Endodermal cell (in vitro differentiated cells): ENCODE measurements at regions not wholly inside any gene's neighbourhood (a gene's known extent, or its start where the extent isn't known, plus 50 kb on each side); places are given as distances from the start of the nearest gene placed in this dataset.

Experiments used
- DNase-seq: peaks from one replicate; pipeline ENCODE4 v3.0.0-alpha.2; 2017
- H3K27ac ChIP-seq: 2 replicates; pipeline ENCODE4 v1.5.1; 2013; ENCODE audit warnings: mild to moderate bottlenecking, low read depth, low read length, moderate library complexity
- H3K27me3 ChIP-seq: 2 replicates; pipeline ENCODE4 v1.6.1; 2013; ENCODE audit warnings: mild to moderate bottlenecking, low read length, moderate library complexity; ENCODE audit not compliant: insufficient read depth, control insufficient read depth, poor library complexity, severe bottlenecking
- H3K36me3 ChIP-seq: 2 replicates; pipeline ENCODE4 v1.7.0; 2013; ENCODE audit warnings: mild to moderate bottlenecking, low read length, moderate library complexity; ENCODE audit not compliant: control insufficient read depth, insufficient read depth
- H3K4me1 ChIP-seq: one replicate; pipeline ENCODE4 v1.7.0; 2013; ENCODE audit warnings: low read length; ENCODE audit not compliant: control insufficient read depth, insufficient read depth
- H3K4me3 ChIP-seq: 2 replicates; pipeline ENCODE4 v1.5.1; 2013; ENCODE audit warnings: mild to moderate bottlenecking, low read length, moderate library complexity
- H3K9ac ChIP-seq: 2 replicates; pipeline ENCODE4 v1.6.1; 2013; ENCODE audit warnings: mild to moderate bottlenecking, low read length, moderate library complexity; ENCODE audit not compliant: poor library complexity, severe bottlenecking; ENCODE audit errors: extremely low read depth
- H3K9me3 ChIP-seq: 2 replicates; pipeline ENCODE4 v1.6.1; 2013; ENCODE audit warnings: mild to moderate bottlenecking, low read length, moderate library complexity; ENCODE audit not compliant: control insufficient read depth
- H3K27ac Mint-ChIP-seq: 2 replicates; pipeline ENCODE4 v1.8.0; 2020; ENCODE audit warnings: mixed read lengths
- H3K27me3 Mint-ChIP-seq: 2 replicates; pipeline ENCODE4 v1.8.0; 2021; ENCODE audit warnings: mild to moderate bottlenecking, mixed read lengths; ENCODE audit not compliant: insufficient read depth
- H3K36me3 Mint-ChIP-seq: 2 replicates; pipeline ENCODE4 v1.8.0; 2020; ENCODE audit warnings: low read depth, mixed read lengths
- H3K4me1 Mint-ChIP-seq: 2 replicates; pipeline ENCODE4 v1.8.0; 2020; ENCODE audit warnings: mixed read lengths
- H3K4me3 Mint-ChIP-seq: 2 replicates; pipeline ENCODE4 v1.8.0; 2020; ENCODE audit warnings: mild to moderate bottlenecking, moderate library complexity, mixed read lengths
- H3K9me3 Mint-ChIP-seq: 2 replicates; pipeline ENCODE4 v1.8.0; 2020; ENCODE audit warnings: mild to moderate bottlenecking, mixed read lengths
- WGBS, 2 experiments: methylation state at CpG; one replicate each; pipeline versions ENCODE4 v1.1.5 to v1.1.7; 2013; ENCODE audit warnings: missing lambda C conversion rate in 2 of 2, mixed read lengths in 1 of 2; ENCODE audit not compliant: insufficient coverage in 1 of 2, insufficient read length in 1 of 2; 5-methylcytosine and 5-hydroxymethylcytosine counted together
- TF ChIP-seq, protein P1 (sequence below): fragments of 200-600 bp; sonication (generic); conservative IDR thresholded peaks from 2 replicates; pipeline ENCODE4 v1.5.0; 2021; ENCODE audit warnings: antibody characterized with exemption, mild to moderate bottlenecking

GRCh38 chr12:102534899-102535298 is 54.5 kb upstream of the IGF1 start:
- peak; percentile 65 for DNase-seq
- Mint-ChIP-seq H3K27me3 (no peaks in the 10 kb centered on the region), H3K9me3 (no peaks in the 10 kb centered on the region), H3K4me1 (peaks cover 10% of the 10 kb centered on the region), H3K4me3 (no peak overlapping the region), H3K36me3 (no peaks in the 10 kb centered on the region), H3K27ac (no peak overlapping the region)
- no peaks in the 10 kb centered on the region for H3K36me3 ChIP-seq
- no peaks in the 10 kb centered on the region for H3K27me3 ChIP-seq
- WGBS, 2 experiments = 90 to 93% methylated on average over 6 to 13 of the region's 13 CpGs
- no peak overlapping the region for H3K9ac ChIP-seq
- H3K9me3 ChIP-seq = no peaks in the 10 kb centered on the region
- no peak overlapping the region for H3K27ac ChIP-seq
- no peak overlapping the region for H3K4me3 ChIP-seq
- H3K4me1 ChIP-seq = no peaks in the 10 kb centered on the region
- TF ChIP-seq, protein P1, sequence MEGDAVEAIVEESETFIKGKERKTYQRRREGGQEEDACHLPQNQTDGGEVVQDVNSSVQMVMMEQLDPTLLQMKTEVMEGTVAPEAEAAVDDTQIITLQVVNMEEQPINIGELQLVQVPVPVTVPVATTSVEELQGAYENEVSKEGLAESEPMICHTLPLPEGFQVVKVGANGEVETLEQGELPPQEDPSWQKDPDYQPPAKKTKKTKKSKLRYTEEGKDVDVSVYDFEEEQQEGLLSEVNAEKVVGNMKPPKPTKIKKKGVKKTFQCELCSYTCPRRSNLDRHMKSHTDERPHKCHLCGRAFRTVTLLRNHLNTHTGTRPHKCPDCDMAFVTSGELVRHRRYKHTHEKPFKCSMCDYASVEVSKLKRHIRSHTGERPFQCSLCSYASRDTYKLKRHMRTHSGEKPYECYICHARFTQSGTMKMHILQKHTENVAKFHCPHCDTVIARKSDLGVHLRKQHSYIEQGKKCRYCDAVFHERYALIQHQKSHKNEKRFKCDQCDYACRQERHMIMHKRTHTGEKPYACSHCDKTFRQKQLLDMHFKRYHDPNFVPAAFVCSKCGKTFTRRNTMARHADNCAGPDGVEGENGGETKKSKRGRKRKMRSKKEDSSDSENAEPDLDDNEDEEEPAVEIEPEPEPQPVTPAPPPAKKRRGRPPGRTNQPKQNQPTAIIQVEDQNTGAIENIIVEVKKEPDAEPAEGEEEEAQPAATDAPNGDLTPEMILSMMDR = no peak

GRCh38 chr12:102533483-102534215 is 53.3 kb upstream of the IGF1 start:
- TF ChIP-seq, protein P1 = no peak
- Mint-ChIP-seq H3K36me3 (no peaks in the 10 kb centered on the region), H3K9me3 (no peaks in the 10 kb centered on the region), H3K4me3 (no peak overlapping the region), H3K27ac (no peak overlapping the region), H3K27me3 (no peaks in the 10 kb centered on the region), H3K4me1 (peaks cover 6% of the 10 kb centered on the region)
- Histone ChIP-seq H3K9me3 (no peaks in the 10 kb centered on the region), H3K27ac (no peak overlapping the region), H3K4me3 (no peak overlapping the region), H3K27me3 (no peaks in the 10 kb centered on the region), H3K9ac (no peak overlapping the region), H3K4me1 (no peaks in the 10 kb centered on the region), H3K36me3 (no peaks in the 10 kb centered on the region)
- DNase-seq = no peak
- 89 to 94% methylated on average over 7 to 9 of the region's 9 CpGs for WGBS, 2 experiments
